NCI-H2081 (cell line): ENCODE measurements at regions not wholly inside any gene's neighbourhood (a gene's known extent, or its start where the extent isn't known, plus 50 kb on each side); places are given as distances from the start of the nearest gene placed in this dataset.
"Not testable (repeated sequence)": the region's sequence is repeated elsewhere in the genome, so short reads cannot be mapped to it uniquely, and the experiment has no call there.

ENCODE experiments used
- DNase-seq, 2 experiments: peaks; one replicate each; lab custom pipeline; 2025; lab: John Stamatoyannopoulos, UW

DNA sequence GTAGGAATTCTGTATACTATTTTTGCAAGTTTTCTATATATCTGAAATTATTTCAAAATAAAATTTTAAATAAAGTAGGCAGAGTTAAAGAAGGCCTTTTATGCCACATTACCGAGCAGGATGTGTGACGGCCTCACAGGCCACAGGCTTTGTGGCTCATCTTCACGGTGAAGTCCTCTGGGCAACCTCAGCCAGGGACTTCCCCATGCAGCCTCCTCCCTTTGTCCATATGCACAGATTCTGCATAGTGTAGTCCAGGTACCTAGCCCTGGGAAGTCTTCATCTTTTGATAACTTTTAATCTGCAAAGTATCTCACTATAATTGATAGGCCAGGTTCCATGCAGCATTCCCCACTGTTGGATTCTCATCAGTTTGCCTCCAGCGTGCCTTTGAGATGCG lies 62.8 kb downstream of the ARHGAP11B start:
- DNase-seq, result not testable (repeated sequence)

DNA sequence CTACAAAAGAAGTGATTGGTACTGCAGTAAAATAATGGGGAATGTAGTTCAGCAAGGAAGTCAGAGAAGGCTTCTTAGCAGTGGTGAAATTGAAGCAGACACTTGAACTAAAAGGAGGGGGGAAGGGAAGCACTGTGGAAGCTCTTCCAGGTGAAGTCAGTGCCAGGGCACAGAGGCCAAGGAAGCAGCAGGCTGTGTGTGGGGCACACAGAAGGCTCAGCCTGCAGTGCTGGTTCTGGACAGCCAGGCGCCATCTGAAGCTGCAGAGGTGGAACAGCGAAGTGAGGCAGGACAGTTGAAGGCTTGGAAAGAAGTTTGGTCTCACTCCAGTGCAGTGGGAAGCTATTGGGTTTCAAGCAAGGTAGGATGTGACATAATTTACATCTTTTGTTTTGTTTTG lies 64.2 kb downstream of the ARHGAP11B start:
- not testable (repeated sequence) for DNase-seq

DNA sequence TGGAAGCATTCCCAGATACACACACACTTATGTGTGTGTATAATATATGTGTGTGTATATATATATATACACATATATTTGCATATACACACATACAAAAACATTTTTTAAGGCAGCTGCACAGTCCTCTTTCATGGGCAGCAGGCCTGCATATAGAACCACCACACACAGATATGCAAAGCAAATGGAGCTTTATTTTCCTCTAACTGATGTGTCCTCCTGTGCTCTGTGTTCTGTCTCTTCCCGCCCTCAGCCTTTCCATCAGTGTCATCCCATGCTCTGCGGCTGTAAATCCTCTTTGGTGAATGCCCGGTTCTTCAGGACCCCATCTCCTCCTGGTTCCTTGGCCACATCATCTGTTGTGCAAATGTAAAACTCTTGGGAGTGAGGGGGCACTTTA lies 69.9 kb downstream of the ARHGAP11B start:
- DNase-seq, result not testable (repeated sequence)

DNA sequence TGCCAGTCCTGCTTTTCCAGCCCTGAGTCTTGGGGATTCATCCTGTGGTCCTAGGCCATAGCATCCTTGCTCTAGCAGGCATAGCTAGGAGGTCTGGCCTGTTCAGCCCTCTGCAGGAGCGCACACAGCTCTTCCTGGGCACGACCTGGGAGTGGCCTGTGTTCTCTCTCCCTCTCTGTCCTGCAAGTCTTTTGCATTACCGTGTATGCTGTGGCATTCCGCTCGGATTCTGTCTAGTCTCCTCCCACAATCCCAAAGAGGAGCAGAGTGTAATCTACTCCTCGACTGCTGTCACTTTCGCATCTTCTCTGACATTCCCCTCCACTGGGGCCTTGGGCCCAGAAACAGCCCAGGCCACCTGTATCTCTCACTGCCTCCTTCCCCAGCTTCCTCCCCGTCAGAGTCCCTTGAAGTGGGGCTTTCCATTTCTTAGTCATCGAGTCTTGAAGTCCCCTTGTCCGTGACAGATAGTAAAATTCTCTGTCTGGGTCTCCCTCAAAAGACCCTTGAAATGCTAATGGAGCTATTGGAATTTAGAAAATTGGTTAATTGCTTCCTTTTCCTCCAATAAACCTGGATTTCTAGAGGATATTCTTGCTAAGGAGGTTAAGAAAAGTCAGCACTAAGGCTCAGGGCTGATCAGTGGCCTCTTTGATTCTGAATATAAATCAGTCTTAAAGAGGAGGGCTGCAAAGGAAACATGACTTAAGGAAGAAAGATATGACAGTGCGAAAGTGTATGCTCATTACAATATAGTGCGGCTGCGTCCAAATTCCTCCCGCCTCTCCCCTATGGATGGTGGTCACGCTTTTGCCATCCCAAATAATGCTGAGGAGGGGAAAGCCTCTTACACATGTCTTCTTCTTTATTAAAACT lies 70.7 kb downstream of the ARHGAP11B start:
- DNase-seq, result not testable (repeated sequence)

DNA sequence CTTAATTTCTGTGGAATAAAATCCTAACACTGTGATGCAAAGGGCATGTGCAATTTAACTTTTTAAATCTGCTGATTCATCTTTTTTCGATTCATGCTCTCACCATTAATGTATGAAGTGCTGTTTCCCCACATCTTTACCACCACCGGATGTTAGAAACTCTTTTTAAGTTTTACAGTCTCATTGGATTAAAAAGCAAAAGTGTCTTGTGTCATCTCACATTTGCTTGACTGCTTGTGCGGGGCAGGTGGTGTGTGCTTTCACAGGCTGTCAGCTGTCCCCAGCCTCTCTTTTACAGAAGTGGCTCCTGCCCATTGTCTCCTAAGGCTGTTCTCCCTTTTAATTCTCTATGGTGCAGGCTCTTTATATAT lies 71.4 kb downstream of the ARHGAP11B start:
- DNase-seq, result not testable (repeated sequence)

GRCh38 chr15:30700006-30700597 lies 74.2 kb downstream of the ARHGAP11B start:
- not testable (repeated sequence) for DNase-seq

GRCh38 chr15:30707976-30708685 lies 82.2 kb downstream of the ARHGAP11B start:
- DNase-seq, result not testable (repeated sequence)

GRCh38 chr15:30708809-30709208 lies 82.9 kb downstream of the ARHGAP11B start:
- DNase-seq, result not testable (repeated sequence)

DNA sequence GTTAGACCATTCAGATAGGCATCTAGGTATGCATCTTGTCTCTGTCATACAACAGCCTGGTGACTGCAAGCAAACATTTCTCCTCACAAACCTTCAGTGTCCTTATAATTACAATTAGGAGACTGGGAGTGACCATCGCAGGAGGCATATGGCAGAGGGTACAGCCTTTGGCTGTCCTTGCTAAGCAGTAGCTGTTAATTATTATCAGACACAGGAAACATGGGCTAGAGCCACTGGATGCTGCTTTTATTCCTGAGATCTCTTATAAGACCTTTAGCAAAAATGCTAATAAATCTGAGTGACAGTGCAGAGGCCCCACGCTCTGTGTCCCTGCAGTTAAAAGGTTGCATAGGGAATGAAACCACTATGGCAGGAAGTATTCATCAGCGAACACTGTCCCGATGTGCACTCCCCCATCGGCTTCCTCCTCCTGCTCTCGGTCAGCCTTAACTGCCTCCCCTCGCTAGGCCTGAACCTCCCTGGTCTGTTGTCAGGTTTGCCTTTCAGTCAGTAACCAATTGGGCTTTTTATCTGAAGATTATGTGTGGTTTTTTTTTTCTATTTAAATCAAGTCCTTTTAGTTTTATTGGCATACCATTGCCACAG lies 92.2 kb downstream of the ARHGAP11B start:
- DNase-seq, result not testable (repeated sequence)

- DNase-seq, result not testable (repeated sequence)
Observed at GRCh38 chr15:30719363-30719762, 93.4 kb downstream of the ARHGAP11B start.

GRCh38 chr15:30720825-30721224 lies 94.9 kb downstream of the ARHGAP11B start:
- not testable (repeated sequence) for DNase-seq

DNA sequence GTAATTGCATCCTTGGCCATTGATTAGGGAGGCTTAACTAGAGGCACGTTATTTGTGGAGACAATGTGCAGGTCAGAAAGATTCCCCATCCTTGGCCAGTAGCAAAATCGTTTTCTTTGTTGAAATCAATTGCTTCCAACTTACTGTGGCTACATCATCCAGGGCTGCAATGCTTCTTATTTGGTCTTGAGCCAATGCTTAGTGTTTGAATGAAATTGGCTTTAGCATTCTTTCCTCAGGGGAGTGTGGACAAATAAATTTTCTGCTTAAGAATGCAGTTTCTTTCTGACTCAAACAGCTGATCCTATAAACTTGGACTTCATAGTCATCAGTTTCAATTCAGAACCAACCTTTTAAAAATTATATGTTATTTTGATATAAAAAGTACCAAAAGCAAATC lies 95.6 kb downstream of the ARHGAP11B start:
- DNase-seq, result not testable (repeated sequence)

DNA sequence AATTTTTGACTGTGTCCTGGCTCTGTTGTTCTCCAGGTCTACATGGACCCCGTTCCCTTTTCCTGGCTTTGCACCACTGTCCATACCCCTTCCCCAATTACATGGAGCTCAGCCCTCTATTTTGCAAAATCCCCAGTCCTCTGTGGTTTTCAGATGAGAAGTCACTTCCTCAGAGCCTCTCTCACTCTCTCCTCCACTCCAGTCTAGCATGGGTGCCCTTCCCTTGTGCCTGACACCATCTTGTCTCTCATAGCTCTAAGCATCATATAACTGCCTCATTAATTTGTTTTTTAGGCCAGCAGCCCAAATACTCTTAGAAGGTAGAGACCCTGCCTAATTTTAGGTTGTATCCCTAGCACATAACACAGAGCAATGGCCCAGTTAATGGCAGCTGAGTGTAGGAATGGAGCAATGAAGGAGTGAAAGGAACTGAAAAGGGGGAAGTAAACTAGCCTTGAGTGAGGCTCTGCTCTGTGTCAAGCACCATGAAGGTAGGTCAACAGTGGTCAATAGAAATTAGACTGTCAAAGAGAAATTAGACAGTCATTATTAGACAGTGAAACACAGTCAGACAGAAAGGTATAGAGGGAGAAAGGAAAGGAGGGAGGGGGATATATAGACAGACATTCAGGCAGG lies 97.7 kb downstream of the ARHGAP11B start:
- not testable (repeated sequence) for DNase-seq

GRCh38 chr15:30729880-30730590 lies 104.1 kb downstream of the ARHGAP11B start:
- not testable (repeated sequence) for DNase-seq

- DNase-seq, result not testable (repeated sequence)
Observed at GRCh38 chr15:30730633-30731032, 104.7 kb downstream of the ARHGAP11B start.

DNA sequence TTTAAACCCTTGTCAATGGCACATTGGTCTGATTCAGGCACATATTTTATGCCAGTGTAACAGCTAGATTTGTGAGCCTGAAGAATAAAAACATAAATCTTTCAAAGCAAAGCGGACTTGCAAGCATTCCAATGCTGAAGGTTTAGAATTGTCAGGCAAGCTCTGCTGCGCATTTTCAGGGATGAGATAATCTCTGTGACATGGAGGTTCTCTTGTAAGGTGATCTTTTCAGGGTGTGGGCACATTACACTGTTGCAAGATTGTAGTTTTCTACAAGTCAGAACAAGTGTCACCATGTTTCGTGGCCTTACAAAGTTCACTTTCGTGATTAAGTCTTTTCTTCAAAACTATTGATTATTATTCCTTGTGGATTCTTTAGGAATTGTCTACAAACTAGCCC lies 106.2 kb downstream of the ARHGAP11B start:
- not testable (repeated sequence) for DNase-seq

DNA sequence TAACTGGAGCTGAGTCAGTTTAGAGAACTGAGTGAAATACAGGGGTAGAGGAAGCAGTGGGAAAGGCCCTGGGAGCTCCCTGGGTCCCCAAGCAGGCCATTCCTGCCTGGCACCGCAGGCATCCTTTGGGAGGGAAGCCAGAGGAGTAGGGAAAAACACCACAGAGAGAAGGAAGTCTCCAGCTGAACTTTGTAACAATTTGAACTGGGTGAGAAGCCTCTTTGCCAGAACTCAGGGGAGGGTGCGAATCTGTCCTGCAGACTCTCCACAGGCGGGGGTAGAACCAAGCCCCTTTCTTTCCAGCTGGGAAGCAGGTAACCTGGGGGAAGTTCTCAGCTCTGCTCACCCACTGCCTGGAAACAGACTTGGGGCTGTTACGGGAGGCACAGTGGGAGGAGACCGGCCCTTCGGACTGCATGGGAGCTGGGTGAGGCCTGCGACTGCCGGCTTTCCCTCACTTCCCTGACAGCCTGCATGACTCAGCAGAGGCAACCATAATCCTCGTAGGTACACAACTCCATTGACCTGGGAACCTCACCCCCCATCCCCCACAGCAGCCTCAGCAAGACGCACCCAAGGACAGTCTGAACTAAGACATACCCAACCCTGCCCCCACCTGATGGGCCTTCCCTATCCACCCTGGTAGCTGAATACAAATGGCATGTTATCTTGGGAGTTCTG lies 110.1 kb downstream of the ARHGAP11B start:
- DNase-seq, result not testable (repeated sequence)

GRCh38 chr15:30742796-30743195 lies 116.9 kb downstream of the ARHGAP11B start:
- DNase-seq, result not testable (repeated sequence)

DNA sequence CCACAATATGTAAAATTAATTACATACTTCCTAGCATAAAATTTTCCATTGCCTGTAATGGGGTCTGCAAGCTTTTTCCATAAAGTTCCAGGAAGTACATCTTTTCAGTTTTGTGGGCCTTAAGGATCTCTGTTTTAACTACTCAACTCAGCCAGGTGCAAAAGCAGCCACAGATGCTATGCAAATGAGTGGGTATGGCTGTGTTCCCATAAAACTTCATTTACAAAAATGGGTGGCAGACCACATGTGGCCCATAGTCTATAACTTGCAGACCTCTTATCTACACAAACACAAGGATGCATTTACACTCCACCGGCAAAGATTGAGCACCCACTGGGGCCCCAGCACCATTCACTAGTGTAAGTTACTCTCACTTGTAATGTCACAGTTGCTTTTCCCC lies 123.1 kb downstream of the ARHGAP11B start:
- not testable (repeated sequence) for DNase-seq

DNA sequence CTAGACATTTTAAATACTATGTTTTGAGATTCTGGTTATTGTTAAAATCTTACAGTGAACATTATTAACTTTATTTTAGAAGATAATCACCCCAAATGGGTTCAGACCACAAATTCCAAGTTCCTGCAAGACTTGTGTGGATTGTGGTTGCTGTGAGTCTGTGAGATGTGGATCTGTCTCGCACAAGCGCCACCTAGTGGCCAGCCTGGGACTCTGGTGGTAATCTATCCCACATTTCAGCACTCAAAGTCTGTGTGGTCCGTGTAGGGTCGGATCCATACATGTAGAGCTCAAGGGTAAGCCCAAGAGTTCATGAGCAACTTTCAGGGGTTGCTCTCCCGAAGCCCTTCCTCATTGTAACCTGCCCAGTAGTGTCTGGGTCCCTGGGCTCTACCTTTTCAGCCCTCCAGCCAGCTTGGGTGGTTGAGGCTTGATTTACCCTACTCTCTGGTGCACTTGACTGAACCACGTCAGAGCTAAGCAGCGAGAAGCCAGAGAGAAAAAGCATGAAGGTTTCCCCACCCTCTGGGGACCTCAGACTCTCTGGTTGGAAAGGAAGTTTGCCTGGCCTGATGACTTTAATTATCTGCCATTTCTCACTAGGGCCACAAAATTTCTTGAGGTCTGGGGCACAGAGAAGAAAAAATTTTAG lies 129.2 kb downstream of the ARHGAP11B start:
- DNase-seq, result not testable (repeated sequence)
